Endothelial cell of umbilical vein (primary cell): ENCODE measurements at regions not wholly inside any gene's neighbourhood (a gene's known extent, or its start where the extent isn't known, plus 50 kb on each side); places are given as distances from the start of the nearest gene placed in this dataset.

ENCODE experiments used
- EZH2 ChIP-seq: IDR thresholded peaks from 2 replicates; pipeline ENCODE4 v1.6.1; 2012; ENCODE audit warnings: borderline replicate concordance, low read depth, mild to moderate bottlenecking, moderate library complexity, low read length, inconsistent platforms; ENCODE audit not compliant: severe bottlenecking
- GATA2 ChIP-seq: IDR thresholded peaks from 2 replicates; pipeline ENCODE4 v1.7.0; 2011; ENCODE audit warnings: low read depth, mild to moderate bottlenecking, moderate library complexity, mixed read lengths, low read length; ENCODE audit not compliant: insufficient read length, insufficient read depth
- JUN ChIP-seq: IDR thresholded peaks from 2 replicates; pipeline ENCODE4 v1.6.1; 2011; ENCODE audit warnings: borderline replicate concordance, low read depth; ENCODE audit not compliant: insufficient read length, insufficient read depth
- POLR2A ChIP-seq: IDR thresholded peaks from 2 replicates; pipeline ENCODE4 v1.6.1; 2012; ENCODE audit warnings: low read depth, mild to moderate bottlenecking, control low read depth, low read length
- POLR2AphosphoS5 ChIP-seq: IDR thresholded peaks from 2 replicates; pipeline ENCODE4 v1.6.1; 2012; ENCODE audit warnings: low read depth, mild to moderate bottlenecking, control low read depth, low read length, moderate library complexity; ENCODE audit not compliant: insufficient read depth
- TF ChIP-seq, protein P1 (sequence below), 2 donors: IDR thresholded peaks; 1 replicate in 1 of 2; 2 replicates in 1 of 2; pipeline ENCODE4 v1.5.1; 2011; ENCODE audit warnings: low read length in 2 of 2, mild to moderate bottlenecking in 2 of 2, moderate library complexity in 2 of 2, control low read depth in 1 of 2, inconsistent platforms in 1 of 2, low read depth in 1 of 2; ENCODE audit not compliant: insufficient read depth in 1 of 2; ENCODE audit errors: extremely low read depth in 1 of 2

DNA sequence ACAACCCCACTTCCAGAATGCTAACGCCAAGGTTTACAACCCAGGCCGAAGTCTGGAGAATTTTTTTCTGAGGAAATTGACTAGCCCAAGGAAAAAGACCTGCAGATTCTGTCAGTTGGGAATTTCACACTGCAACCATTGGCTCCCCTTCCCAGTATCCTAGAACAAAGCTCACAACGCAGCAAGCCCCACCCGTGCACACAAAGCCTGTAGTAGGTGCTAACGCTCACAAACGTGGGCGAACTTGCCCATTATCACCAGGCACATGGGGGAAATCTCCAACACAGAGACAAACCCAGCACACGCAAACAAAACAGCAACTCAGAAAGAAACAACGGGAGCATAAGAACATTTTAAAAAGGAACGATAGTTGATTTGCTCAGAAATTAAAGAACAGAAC lies 265.1 kb downstream of the EIPR1 start:
- no peak for TF ChIP-seq POLR2AphosphoS5
- no peak for TF ChIP-seq EZH2
- no peak for TF ChIP-seq POLR2A
- TF ChIP-seq, protein P1, sequence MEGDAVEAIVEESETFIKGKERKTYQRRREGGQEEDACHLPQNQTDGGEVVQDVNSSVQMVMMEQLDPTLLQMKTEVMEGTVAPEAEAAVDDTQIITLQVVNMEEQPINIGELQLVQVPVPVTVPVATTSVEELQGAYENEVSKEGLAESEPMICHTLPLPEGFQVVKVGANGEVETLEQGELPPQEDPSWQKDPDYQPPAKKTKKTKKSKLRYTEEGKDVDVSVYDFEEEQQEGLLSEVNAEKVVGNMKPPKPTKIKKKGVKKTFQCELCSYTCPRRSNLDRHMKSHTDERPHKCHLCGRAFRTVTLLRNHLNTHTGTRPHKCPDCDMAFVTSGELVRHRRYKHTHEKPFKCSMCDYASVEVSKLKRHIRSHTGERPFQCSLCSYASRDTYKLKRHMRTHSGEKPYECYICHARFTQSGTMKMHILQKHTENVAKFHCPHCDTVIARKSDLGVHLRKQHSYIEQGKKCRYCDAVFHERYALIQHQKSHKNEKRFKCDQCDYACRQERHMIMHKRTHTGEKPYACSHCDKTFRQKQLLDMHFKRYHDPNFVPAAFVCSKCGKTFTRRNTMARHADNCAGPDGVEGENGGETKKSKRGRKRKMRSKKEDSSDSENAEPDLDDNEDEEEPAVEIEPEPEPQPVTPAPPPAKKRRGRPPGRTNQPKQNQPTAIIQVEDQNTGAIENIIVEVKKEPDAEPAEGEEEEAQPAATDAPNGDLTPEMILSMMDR (IDR thresholded peaks at IDR 0.05; ENCODE audit: extremely low read depth in 1 of 2, insufficient read depth in 1 of 2, low read depth in 1 of 2, low read length in 2 of 2) = no peak
- no peak for TF ChIP-seq JUN
- TF ChIP-seq GATA2 = no peak
